GM19238 (cell line): ENCODE measurements at regions not wholly inside any gene's neighbourhood (a gene's known extent, or its start where the extent isn't known, plus 50 kb on each side); places are given as distances from the start of the nearest gene placed in this dataset.

Experiments
- DNase-seq: peaks from one replicate; pipeline ENCODE4 v3.0.0; 2011; ENCODE audit warnings: low spot score; ENCODE audit not compliant: insufficient read length

GRCh38 chr18:75502286-75502685 lies 74.8 kb upstream of the SMIM21 start:
- DNase-seq, result no peak

DNA sequence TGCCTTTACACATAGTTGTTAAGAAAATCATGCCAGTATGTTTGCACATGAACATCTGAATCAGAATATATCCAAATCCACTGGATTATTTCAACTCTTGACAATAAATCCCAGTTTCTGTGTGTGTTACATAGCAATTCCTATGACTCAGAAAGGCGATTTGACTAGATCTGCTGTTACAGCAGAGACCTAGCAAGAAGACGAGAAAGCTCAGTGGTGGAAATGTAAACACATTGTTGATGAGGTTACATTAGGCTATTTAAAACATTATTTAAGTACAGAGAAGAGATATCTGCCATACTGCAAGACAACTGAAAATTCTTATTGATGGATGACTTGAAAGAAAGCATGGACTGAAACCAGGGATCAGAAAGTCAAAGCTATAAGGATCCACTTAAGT lies 73.0 kb upstream of the SMIM21 start:
- no peak for DNase-seq

DNA sequence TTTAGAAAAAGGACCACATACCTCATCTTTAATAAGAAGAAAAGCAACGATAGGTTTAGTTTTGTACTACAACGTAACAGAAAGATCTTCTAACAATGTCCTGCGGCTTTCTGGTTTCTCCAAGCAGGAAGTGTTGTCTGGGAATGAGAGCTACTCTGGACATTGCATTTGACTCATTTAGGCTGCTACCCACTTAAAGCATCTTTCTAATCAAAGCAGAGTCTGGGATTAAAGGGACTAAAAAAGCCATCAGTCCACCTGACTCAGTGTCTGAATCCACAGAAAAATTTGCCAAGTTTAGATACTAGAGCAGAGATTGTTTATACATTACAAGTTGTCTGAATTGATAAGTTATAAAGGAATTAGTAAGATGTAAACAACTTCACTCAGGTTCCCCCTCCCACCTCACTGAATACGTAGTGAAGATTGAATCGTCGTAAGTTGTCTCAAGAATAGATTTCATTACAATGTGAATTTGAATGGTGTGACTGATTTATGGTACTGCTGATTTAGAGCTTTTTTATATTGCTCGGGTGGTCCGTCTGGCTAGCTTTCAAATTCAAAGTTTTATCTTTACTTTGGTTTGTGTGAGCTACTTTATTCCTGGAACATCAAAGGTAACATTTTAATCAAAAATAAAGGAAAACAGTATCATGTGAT lies 70.2 kb upstream of the SMIM21 start:
- no peak for DNase-seq

DNA sequence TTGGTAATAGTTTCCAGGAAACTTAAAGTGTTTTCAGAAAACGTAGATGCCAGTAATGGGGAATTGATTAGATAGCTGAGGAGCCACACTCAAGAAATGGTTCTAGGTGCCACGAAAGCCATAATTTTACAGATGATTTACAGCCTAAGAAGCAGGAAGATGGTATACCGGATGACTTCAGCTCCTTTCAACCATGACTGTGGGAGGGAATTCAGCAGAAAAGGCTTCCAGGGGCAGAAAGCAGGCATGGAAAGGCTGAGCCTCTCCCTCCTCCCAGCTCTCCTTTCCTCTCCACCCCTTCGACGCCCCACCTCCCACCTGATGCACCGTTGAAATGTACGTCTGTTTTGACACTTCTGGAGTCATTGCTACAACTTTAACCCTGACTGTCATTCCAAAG lies 68.6 kb upstream of the SMIM21 start:
- no peak for DNase-seq

DNA sequence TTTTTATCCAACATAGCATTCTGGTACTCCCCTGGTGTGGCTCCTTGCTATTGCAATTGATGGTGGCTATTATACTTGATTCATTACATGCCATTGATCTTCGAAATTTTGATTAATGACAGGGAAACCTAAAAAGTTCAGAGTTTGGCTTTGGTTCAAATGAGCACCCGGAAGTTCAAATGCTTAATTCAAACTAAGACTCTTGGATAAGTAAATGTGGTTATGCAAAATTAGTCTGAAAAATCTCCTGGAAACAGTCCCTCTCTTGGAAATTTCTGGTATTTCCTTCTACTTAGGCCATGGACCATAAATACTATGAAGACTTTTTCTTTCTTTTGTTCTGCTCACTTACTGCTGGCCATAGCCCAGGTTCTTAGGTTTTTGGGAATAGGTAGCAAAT lies 65.3 kb upstream of the SMIM21 start:
- no peak for DNase-seq

GRCh38 chr18:75491361-75491760 lies 63.9 kb upstream of the SMIM21 start:
- no peak for DNase-seq

GRCh38 chr18:75489493-75490190 lies 62.1 kb upstream of the SMIM21 start:
- no peak for DNase-seq

- no peak for DNase-seq
Measured at GRCh38 chr18:75483662-75484061, 56.2 kb upstream of the SMIM21 start.

DNA sequence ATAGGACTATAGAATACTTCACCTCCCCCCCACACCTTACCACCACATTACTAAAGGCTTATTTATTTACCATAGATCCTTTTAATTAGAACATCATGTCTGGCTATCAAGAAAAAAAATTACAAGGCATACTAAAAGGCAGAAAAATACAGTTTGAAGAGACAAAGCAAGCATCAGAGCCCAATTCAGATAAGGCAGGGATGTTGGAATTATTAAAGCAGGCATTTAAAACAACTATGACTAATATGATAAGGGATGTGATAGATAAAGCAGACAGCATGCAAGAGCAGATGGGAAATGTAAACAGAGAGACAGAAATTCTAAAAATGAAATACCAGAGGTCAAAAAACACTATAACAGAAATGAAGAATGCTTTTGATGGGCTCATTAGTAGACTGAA lies 55.4 kb upstream of the SMIM21 start:
- DNase-seq, result no peak

- no peak for DNase-seq
Measured at GRCh38 chr18:75480487-75480886, 53.0 kb upstream of the SMIM21 start.

GRCh38 chr18:75478996-75479880 lies 51.7 kb upstream of the SMIM21 start:
- DNase-seq, result peak; percentile 15

DNA sequence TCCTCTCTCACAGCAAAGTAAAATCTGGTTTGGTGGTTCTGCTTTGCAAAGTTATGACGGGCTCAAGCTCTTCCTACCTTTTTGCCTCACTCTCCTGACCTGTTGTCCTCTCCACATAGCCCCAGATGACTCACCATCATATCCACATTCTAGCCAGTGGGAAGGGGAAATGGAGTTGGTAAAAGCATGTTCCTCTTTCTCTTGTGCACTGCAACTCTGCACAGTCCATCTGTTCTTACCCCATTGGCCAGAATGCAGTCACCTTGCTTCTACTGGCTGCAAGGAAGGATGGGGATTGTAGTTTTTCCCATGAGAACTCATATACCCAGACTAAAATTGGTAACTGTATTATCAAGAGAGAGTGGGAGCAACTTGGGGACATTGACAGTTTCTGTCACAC lies 50.4 kb upstream of the SMIM21 start:
- no peak for DNase-seq
